ENCODE measurements at regions not wholly inside any gene's neighbourhood (a gene's known extent, or its start where the extent isn't known, plus 50 kb on each side); places are given as distances from the start of the nearest gene placed in this dataset.

DNA sequence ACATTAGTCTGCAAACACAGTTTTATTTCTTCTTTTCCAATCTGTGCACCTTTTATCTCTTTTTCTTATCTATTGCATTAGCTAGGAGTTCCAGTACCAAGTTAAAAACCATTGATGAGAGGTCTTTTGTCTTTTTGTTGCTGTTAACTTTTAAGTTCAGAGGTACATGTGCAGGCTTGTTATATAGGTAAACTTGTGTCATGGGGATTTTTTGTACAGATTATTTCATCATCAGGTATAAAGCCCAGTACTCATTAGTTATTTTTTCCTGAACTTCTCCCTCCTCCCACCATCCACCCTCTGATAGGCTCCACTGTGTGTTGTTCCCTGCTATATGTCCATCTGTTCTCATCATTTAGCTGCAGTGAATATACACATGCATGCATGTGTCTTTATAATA, 349.9 kb downstream of the PDHA2 start:
- DNase-seq: no peak
- no peak overlapping the region for H3K4me3 Mint-ChIP-seq (ENCODE audit: unreplicated experiment)
- H3K27ac Mint-ChIP-seq (ENCODE audit: unreplicated experiment): no peak overlapping the region
- H3K9me3 Mint-ChIP-seq (ENCODE audit: unreplicated experiment): no peaks in the 10 kb centered on the region
- H3K27me3 Mint-ChIP-seq (ENCODE audit: unreplicated experiment): no peaks in the 10 kb centered on the region
- no peaks in the 10 kb centered on the region for H3K4me1 Mint-ChIP-seq (ENCODE audit: low read depth, unreplicated experiment)
- TF ChIP-seq, protein P1, sequence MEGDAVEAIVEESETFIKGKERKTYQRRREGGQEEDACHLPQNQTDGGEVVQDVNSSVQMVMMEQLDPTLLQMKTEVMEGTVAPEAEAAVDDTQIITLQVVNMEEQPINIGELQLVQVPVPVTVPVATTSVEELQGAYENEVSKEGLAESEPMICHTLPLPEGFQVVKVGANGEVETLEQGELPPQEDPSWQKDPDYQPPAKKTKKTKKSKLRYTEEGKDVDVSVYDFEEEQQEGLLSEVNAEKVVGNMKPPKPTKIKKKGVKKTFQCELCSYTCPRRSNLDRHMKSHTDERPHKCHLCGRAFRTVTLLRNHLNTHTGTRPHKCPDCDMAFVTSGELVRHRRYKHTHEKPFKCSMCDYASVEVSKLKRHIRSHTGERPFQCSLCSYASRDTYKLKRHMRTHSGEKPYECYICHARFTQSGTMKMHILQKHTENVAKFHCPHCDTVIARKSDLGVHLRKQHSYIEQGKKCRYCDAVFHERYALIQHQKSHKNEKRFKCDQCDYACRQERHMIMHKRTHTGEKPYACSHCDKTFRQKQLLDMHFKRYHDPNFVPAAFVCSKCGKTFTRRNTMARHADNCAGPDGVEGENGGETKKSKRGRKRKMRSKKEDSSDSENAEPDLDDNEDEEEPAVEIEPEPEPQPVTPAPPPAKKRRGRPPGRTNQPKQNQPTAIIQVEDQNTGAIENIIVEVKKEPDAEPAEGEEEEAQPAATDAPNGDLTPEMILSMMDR (IDR thresholded peaks at IDR 0.05; ENCODE audit: partially characterized antibody, unreplicated experiment): no peak
- H3K36me3 Mint-ChIP-seq (ENCODE audit: unreplicated experiment): no peaks in the 10 kb centered on the region

DNA sequence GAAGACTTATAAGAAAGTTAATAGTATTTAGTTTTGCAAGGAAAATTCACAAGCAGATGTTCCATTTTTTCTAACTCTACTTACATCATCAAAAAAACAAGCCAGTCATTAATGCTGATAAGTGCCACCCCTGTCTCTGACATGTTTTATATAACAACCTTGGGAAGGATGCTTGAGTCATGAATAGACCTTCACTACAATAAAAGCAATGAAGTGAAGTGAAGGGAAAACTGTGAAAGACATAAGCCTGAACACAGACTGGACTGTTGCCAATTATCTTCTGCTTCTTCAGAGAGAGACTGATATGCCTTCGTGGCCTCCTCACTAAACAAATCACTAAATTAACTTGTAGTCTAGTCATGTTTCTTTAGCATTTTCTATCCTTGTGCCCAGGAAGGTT, 353.2 kb downstream of the PDHA2 start:
- H3K27me3 Mint-ChIP-seq (ENCODE audit: unreplicated experiment): no peaks in the 10 kb centered on the region
- no peak overlapping the region for H3K4me3 Mint-ChIP-seq (ENCODE audit: unreplicated experiment)
- H3K36me3 Mint-ChIP-seq (ENCODE audit: unreplicated experiment): no peaks in the 10 kb centered on the region
- no peaks in the 10 kb centered on the region for H3K4me1 Mint-ChIP-seq (ENCODE audit: low read depth, unreplicated experiment)
- DNase-seq: no peak
- no peaks in the 10 kb centered on the region for H3K9me3 Mint-ChIP-seq (ENCODE audit: unreplicated experiment)
- no peak overlapping the region for H3K27ac Mint-ChIP-seq (ENCODE audit: unreplicated experiment)
- TF ChIP-seq, protein P1 (IDR thresholded peaks at IDR 0.05; ENCODE audit: partially characterized antibody, unreplicated experiment): no peak

DNA sequence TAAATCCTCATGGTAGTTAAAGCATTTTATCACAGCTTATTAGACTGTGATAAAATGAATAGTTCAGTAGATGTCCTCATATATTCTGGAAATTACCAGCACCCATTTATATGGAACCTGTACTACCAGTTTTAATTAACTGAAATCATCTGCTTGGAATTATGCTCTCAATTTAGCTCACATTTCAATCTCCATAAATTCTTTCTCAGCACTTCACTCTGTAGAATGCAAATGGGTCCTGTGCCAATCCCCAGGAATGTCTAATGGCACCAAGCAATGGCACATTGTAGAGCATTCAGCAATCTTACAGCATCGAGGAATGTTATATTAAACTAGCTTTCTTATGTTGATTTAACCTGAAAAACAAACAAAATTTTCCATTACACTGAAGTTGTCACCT, 355.1 kb downstream of the PDHA2 start:
- H3K27me3 Mint-ChIP-seq (ENCODE audit: unreplicated experiment): no peaks in the 10 kb centered on the region
- no peak for DNase-seq
- H3K4me3 Mint-ChIP-seq (ENCODE audit: unreplicated experiment): no peak overlapping the region
- H3K4me1 Mint-ChIP-seq (ENCODE audit: low read depth, unreplicated experiment): no peaks in the 10 kb centered on the region
- no peaks in the 10 kb centered on the region for H3K36me3 Mint-ChIP-seq (ENCODE audit: unreplicated experiment)
- no peak overlapping the region for H3K27ac Mint-ChIP-seq (ENCODE audit: unreplicated experiment)
- no peaks in the 10 kb centered on the region for H3K9me3 Mint-ChIP-seq (ENCODE audit: unreplicated experiment)
- TF ChIP-seq, protein P1 (IDR thresholded peaks at IDR 0.05; ENCODE audit: partially characterized antibody, unreplicated experiment): no peak

DNA sequence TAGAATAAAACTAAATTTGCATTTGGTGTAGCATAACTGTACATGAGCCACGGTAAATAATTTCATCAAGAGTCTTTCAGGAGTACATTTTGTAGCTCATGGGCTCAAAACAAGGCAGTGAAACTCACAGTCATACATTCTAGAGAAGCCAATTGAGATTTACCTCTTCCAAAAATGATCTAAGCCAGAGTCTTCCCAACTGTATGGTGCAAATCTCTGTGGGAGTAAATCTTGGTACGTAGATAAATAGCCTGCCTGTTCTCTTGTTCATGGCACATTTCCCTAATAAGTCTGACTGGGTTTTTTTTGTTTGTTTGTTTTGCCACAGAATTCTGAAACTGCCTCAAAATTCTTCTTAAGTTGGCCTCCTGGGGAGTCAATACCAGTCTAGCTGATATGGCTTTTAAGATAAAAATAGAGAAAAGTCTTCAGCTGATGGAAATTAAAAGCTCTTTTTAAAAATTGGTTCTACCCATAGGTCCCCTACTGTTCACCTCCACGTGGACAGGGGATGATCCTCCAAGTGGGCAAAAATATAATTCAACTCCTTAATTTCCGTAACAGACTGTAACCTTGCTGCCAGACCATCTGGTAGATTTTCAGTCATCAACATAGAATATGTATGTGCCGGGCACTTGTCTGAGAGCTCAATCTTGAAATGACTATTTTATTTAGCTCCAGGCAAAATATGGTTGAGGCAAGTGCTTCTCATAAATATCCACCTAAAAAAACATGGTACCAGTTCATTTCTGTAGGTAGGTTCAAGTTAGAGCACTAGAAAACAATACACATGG, 365.4 kb downstream of the PDHA2 start:
- TF ChIP-seq, protein P1 (IDR thresholded peaks at IDR 0.05; ENCODE audit: partially characterized antibody, unreplicated experiment): no peak
- no peaks in the 10 kb centered on the region for H3K4me1 Mint-ChIP-seq (ENCODE audit: low read depth, unreplicated experiment)
- H3K27ac Mint-ChIP-seq (ENCODE audit: unreplicated experiment): no peak overlapping the region
- H3K4me3 Mint-ChIP-seq (ENCODE audit: unreplicated experiment): no peak overlapping the region
- no peaks in the 10 kb centered on the region for H3K9me3 Mint-ChIP-seq (ENCODE audit: unreplicated experiment)
- no peak for DNase-seq
- H3K27me3 Mint-ChIP-seq (ENCODE audit: unreplicated experiment): no peaks in the 10 kb centered on the region
- H3K36me3 Mint-ChIP-seq (ENCODE audit: unreplicated experiment): no peaks in the 10 kb centered on the region

DNA sequence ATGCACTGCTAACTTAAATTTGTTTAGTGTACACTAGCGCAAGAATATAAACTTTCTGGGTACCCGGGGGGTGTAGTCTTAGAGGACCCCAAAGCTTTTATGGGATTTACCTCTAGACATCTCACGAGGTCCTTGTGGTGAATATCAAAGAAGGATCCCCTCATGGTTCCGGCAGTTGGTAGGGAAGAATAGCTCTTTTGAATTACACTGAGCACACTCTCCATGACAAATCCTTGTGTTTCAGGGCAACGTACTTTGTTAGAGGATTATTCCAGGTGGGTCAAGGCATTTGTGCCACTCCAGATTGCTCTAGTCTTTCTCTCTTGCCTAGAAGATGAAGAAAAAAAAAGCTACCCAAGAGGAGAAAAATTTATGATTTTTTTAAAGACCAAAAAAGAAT, 387.6 kb downstream of the PDHA2 start:
- no peaks in the 10 kb centered on the region for H3K36me3 Mint-ChIP-seq (ENCODE audit: unreplicated experiment)
- H3K4me3 Mint-ChIP-seq (ENCODE audit: unreplicated experiment): no peak overlapping the region
- H3K27me3 Mint-ChIP-seq (ENCODE audit: unreplicated experiment): no peaks in the 10 kb centered on the region
- peaks cover 4% of the 10 kb centered on the region for H3K9me3 Mint-ChIP-seq (ENCODE audit: unreplicated experiment)
- TF ChIP-seq, protein P1 (IDR thresholded peaks at IDR 0.05; ENCODE audit: partially characterized antibody, unreplicated experiment): no peak
- no peak for DNase-seq
- H3K27ac Mint-ChIP-seq (ENCODE audit: unreplicated experiment): no peak overlapping the region
- no peaks in the 10 kb centered on the region for H3K4me1 Mint-ChIP-seq (ENCODE audit: low read depth, unreplicated experiment)

All from glutamatergic neuron (in vitro differentiated cells).